Right forelimb (tissue), 1 donor: ENCODE measurements at regions not wholly inside any gene's neighbourhood (a gene's known extent, or its start where the extent isn't known, plus 50 kb on each side); places are given as distances from the start of the nearest gene placed in this dataset.

ENCODE experiments used
- DNase-seq: peaks from one replicate; pipeline ENCODE4 v3.0.0-alpha.2; 2018

DNA sequence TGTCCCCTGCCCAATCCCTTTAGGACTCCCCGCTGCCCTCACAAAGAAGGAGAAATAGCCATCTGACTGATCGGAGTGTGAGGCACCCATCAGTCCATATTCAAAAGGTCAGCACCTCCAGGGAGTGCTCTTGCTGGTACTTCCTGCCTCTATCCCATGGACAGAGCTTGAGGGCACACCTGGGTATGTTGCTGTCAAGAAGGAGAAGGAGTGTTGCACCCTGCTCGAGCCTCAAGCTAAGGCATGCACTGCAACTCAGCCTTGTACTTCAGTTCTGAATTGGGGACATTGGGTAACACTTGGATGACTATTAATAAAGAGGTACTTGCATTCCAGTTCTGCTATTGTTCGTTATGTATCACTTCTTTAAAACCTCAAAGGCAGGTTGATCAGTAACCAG, 190.3 kb upstream of the ZC3H12A start:
- no peak for DNase-seq

DNA sequence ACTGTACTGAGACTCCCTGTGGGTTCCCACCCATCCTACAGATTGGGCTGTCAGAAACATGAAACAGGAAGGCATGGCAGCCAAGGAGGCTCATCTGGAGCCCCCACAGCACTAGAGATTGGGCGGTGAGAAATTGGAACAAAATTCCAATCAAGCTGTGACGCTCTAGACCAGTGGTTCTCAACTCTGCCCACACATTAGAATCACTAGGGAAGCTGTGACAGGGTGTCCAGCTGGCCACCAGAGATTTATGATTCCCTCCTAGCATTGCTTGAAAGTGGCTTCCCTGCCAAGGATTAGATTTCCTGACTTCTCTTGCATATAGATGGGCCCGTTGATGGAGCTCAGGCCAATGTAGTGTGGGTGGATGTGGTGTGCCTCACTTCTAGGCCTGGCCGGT, 187.5 kb upstream of the ZC3H12A start:
- DNase-seq = no peak

DNA sequence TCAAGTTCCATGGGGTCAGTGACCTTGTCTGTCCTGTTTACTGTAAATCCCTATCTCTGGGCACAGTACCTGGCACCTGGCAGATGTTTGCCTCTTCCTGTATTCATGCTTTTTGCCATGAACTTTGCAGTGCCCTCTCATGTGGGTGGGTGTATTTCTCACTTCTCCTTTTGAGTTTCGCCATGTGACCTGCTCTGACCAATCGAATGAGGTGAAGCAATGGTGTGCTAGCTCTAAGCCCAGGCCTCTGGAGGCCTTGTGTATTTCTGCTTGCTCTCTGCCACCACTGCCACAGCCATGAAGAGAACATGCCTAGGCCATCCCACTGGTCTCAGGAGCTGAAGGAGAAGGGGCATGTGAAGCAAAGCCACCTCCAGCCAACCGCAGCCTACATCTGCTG, 185.5 kb upstream of the ZC3H12A start:
- no peak for DNase-seq

DNA sequence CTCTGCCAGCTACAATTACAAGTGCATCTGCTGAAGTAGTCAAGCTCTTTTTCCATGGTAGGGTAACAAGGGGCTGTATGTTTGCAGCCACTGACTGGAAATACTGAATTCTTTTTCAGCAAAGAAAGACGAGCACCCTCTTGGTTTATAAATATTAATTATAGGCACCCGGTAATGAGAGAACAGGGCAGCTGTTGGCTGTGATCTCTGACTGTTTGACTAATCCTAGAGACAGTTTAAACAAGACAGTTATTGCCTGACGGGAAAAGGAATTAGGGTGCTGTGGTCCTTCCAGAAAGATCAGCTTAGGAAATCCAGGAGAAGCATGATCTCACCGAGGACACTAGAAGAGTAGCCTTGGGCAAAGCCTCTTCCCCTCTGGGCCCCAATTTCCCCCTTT, 183.7 kb upstream of the ZC3H12A start:
- no peak for DNase-seq

DNA sequence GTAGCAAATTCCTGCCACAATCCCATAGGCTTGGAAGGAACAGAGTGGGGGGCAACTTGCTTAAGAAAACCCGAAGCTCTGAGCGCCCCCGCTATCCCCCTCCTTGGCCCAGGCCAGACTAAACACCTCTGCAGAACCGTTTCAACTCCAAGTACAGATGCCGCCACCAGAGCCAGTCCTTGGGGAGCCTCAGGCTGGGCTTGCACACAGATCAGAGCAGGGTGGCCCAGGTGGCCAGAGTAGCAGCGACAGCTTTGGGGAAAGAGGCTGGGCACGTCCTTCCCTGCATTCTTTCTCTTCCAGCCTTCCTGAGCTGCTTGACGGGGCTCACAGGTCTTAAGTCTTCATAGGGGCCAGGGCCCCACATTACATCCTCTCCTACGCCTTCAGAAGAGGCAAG, 181.6 kb upstream of the ZC3H12A start:
- DNase-seq = no peak

DNA sequence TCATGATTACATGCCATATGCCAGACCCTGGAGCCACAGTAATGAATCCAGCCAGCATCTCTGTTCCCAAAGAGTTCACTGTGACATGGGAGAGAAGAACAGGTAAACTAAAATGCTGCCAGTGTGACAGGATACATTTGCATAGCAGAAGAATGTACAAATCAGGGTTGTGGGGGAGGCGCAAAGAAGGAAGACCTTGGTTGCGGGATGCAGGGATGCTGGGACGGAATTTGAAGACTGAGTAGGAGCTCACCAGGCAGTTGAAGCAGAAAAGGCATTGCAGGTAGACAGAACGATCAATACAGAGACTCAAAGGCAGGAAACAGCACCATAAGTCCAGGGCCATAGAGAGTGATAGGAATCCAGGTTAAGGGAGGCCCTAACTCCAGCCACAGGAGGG, 180.3 kb upstream of the ZC3H12A start:
- DNase-seq = no peak

DNA sequence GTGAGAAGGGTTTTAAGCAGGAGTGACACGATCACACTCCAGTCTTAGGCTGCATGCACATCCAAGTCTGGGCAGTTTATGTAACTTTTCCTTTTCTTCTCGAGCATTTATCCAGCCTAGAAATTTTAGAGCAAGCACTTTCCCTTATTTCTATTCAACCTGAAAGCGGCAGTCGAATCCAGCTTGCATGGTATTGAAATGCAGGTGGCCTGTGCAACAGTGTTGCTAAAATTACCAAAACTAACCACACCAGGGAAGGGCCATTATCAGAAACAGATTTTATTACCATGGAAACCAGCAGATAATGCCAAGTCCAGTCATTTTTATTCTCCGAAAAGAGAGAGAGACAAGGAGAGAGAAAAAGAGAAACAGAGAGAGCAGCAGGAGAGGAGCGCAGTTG, 179.9 kb upstream of the ZC3H12A start:
- no peak for DNase-seq

DNA sequence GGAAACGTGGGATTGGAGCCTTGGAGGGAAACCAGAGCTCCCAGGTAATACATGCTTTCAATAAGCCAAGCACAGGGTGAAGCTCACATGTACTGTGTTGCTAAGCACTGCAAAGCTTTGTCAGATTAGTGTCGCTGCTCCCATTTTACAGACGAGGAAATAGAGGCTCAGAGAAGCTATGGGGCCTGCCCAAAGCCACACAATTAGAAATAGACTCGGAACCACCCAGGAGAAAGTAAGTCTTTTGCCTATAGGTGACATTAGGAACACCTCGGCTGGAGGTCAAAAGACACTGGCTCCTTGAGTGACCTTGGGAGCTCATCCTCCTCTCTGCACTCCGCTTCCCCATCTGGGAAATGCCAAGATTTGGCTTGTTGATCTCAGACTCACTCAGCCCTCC, 175.6 kb upstream of the ZC3H12A start:
- DNase-seq = no peak

DNA sequence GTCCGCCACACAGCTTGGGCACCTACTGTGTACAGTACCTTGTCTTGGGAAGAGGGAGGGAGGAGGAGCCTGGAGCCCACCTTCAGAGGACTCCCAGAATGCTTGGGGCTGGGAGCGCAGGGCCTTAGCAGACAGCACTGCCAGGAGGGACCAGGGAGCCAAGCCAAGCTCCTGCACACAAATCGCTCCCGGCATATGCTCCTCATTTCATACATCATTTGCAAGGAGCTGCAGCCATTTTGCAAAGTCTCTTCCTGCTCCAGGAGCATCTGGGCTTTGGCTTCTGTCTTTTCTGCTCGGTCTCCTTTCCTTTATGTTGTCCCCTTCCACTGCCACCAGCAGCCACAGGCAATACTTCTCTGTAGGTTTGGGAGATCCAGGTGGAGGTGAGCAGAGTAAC, 175.2 kb upstream of the ZC3H12A start:
- no peak for DNase-seq

DNA sequence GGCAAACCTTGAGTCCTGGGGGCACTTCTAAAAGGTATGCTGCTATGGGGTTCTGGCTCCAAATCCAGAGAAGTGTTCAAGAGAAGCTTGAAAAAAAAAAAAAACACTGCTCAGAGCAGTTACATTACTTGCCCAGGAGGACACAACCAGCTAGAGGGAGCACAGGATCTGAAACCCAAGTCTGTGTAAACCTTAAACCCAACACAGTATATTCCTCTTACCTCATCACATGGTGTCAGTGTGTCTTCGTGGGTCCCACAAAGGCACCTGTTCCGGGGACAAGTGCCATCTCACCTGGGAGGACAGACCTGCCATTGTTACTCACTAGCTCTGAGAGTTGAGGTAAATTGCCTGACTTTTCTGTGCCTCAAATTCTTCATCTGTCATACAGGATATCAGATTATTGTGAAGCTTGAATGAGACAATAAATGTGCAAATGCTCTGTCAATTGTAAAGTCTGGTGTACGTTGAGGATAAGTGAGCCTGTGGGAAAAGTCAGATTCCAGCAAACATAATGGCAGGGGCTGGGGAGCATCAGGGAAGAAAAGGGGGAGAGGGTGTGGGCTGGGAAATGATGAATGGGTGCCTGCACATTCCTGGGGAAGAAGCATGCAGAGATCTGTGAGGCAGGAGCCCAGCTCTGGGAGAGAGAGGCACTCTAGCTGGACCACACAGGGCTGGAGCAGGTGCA, 170.4 kb upstream of the ZC3H12A start:
- DNase-seq = no peak

DNA sequence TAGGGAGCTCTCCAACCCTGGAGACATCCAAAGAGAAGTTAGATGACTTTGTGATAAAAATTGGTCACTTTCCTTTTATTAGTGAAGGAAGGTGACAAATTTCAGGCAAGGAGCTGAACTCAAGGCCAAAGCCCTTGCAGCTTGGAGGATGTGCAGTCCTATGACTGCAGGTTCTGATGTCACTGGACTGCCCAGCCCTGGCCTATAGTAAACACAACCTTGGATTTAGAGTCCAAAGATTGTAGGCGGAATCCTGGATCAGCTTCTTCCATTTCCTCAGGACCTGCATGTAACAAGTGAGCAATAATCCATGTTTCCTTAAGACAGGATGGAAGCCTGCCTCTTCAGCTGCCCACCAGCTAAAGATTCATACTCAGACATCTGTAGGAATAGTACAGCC, 169.3 kb upstream of the ZC3H12A start:
- DNase-seq = no peak

DNA sequence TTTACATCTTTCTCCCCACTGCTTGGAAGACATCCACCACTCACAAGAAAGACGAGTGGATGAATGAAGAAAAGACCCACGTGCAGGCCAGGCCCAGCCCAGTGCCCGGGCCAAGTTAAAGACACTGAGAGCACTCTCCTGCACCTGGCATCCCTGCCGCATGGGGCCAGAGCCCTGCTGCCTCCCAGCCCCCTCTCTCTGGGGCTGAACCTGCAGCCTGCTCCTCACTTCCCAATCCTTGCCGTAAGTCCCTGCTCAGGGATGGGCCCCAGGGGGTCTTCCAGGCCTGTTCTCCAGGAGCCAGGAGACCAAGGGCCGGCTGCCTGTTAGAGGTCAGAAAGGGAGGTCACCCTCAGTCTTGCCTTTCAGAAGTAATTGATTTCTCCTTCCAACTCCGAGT, 168.5 kb upstream of the ZC3H12A start:
- DNase-seq = no peak

DNA sequence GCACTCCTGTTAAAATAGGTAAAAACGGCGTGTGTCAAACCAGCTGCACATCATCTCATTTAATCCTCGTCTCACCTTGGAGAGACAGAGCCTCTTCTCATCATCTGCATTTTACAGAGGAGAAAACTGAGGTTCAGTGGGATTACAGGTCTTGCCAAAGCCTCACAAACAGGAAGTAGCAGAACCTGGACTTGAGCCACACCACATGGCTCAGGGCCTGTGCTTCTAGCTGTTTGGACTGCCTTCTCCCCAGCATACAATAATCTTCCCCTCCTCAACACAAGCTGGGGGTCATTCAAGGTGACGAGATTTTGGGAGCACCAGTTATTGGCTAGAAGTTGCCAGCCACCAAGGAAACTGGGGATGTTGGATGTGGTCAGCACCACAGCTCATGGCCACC, 167.9 kb upstream of the ZC3H12A start:
- no peak for DNase-seq

DNA sequence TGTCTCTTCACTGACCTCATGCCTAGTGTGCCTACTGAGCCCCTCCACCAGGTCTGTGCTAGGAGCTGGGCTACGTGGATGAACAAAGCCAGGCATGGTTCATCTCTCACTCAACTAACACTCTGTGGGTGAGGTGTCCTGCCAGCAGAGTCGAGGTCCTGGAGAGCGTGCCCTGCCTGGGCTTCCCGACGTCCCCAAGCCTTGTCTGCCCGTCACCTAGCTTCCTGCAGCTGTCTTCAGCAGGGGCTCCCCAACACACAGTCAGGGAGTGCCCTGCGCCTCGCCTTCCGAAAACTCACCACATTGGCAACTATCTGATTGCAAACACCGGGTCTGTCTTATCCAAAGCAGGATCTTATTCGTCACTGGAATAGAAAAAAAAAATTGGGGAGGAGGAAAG, 167.5 kb upstream of the ZC3H12A start:
- no peak for DNase-seq

DNA sequence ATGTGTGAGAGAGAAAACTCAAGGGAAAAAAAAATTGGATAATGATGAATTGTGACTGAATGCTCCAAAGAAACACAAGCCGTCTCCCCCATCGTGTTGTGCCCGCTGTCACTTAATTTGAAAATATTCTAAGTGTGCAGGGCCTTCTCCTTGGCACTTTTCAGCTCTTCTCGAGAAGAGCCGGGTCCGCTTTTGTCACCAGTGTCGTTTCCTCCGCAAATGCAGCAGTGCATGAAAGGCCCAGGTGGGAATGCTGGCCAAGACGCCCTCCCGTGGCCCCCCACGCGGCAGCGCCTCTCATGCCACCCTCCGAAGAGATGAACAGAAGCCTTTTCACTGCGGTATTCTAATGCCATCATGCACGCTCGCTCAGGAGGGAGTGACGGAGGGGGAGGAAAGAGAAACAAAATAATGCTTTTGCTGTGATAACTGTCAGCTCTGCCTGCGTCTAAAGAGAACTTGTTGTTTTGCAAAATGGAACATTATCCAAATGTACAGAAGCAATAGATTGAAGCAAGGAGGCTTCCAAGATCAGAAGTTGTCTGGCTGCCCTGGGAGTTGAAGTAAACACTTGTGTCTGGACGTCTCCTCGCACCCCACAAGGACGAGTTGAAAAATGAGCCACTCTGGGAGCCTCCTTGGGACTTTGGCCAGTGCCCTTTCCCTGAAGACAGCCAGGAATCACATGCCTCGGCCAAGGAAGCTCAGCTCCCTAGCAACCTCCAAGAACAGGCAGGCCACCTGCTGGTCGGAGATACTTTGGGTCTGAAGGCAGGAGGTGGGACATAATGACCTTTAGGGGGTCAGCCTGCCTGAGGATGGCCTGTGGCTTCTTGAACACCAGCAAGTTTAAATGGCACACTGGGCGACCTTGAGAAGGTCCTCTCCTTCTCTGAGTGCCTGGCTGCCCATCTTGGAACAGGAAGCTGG, 166.1 kb upstream of the ZC3H12A start:
- DNase-seq = no peak

DNA sequence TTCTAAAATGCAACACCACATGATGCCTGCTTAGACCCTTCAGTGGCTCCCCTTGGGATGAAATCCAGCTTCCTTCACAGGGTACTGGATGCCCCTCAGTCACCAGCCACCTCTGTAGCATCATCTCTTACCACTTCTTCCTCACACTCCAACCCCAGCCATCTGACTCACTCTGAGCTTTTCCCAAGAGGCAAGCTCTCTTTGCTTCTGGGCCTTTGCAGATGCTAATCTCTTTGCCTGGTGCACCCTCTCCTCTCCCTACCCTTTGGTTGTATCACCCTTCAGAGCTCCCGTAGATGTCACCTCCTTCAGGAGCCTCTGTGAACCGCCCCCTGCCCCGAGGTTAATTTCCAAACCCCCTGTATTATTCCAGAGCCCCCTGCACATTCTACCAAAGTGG, 164.8 kb upstream of the ZC3H12A start:
- no peak for DNase-seq

DNA sequence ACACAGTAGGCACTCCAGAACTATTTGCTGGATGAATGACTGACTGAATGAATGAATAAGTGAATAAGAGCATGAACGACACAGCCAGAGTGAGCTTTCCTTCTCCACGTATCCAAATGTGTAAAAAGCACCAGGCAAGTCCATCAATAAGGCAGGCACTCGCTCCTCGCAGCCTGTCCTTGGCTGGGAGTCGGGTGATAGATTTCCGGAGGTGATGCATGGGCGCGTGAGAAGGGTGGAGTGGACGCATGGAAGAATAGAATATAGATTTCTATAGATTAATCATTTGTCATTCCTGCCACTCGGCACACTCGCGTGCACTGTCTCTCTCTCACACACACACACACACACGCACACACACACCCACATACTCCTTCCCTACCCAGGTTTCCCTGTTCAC, 164.3 kb upstream of the ZC3H12A start:
- no peak for DNase-seq

DNA sequence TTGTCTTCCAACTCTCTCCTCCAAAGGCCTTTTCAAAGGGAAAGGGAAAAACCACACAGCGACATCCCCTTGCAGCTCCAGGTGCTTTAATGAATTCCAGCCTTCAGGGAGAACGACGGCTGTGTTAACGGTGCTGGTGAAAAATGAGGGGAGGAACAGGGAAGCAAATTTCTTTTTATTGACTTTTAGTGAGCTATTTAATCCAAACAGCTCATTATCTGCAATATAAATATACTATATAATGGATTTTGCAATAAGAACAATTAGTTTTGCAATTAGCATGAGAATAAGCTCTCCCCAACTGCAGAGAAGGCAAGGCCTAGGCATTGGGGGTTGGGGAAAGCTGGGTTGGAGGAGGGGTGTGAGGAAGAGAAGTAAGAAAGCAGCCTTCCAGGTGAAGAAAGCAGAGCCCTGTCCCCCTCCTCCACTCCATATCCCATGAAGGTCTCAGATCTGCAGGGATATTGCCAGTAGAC, 159.0 kb upstream of the ZC3H12A start:
- no peak for DNase-seq

DNA sequence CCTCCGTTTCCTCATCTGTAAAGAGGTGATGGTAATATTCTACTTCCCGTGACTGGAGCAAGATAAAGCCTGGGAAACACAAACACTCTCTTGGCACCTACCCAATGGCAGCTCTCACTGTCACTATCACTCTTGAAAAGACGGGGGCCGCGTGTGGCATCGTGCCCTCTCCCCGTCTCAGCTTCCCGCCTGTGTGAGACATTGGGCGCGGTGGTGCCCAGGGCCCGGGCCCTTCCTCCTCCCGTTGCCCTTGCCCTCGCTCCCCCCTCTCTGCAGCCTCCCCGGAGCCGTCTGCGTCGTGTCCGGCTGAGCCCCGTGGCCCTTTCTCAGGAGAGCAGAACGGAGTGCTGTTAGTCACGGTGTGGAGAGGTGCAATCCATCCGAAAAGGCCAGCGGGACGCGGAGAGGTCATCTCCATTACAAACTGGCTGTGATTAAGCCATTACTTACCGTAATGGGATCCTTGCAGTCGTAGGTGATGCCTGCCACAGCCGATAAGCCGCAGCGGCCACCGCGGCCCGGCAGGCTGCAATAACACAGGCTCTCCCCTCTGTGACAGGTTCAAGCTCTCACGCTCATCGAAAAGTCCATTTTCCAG, 156.4 kb upstream of the ZC3H12A start:
- no peak for DNase-seq

DNA sequence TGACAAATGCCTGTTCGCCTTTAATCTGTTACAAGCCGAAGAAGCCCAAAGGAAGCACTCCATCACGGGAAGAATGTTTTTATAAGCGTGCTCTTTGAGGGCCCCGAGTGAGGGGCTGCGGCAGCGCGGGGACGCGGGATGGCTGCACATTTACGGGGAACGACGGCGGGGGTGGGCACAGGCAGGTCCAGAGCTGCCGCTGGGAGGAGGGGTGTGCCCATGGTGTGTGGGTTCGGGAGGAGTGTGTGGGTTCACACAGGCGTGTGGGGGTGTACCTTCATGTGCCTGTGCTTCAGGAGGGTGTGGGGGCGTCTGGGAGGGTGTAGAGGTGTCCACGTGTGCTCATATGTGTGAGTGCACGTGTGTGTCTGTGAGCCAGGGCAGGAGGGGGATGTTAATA, 155.9 kb upstream of the ZC3H12A start:
- no peak for DNase-seq

DNA sequence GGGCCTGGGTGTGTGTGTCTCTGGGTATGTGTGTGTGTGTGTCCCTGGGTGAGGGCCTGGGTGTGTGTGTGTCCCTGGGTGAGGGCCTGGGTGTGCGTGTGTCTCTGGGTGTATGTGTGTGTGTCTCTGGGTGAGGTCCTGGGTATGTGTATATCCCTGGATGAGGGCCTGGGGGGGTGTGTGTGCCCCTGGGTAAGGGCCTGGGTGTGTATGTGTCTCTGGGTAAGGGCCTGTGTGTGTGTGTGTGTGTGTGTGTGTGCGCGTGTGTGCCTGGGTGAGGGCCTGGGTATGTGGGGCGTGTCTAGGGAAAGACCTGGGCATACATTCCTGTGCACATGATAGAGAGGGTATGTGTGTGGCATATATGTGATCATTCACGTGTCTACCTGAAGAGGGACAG, 155.1 kb upstream of the ZC3H12A start:
- no peak for DNase-seq

DNA sequence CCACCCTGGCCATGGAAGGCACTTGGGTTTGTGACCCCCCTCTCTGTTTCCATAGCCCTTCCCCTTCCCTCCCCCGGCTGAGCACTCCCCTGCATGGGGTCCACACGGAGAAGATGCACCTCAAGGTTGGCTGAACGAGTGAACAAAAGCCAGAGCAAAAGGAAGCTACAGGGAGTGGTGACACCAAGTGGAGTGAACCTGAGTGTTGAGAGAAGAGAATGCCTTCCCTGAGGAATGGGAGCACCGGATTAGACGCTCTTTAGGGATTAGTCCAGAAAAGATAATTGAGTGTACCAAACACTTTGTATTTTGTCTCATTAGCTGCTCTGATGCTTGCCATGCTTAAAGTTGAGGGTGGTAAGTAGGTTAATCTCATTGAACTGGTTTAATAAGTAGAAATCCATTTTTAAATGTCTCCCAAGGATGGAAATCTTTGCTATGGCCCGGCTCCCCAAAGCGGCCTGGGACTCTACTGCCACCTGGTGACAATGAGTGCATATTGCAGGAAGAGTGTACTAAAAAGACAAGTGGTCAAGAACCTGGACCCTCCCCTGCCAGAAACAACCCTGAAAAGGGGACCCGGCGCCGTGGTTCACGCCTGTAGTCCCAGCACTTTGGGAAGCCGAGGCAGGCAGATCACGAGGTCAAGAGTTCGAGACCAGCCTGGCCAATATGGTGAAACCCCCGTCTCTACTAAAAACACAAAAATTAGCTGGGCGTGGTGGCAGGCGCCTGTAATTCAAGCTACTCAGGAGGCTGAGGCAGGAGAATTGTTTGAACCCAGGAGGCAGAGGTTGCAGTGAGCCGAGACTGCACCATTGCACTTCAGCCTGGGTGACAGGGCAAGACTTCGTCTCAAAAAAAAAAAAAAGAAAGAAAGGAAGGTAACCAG, 150.6 kb upstream of the ZC3H12A start:
- no peak for DNase-seq

DNA sequence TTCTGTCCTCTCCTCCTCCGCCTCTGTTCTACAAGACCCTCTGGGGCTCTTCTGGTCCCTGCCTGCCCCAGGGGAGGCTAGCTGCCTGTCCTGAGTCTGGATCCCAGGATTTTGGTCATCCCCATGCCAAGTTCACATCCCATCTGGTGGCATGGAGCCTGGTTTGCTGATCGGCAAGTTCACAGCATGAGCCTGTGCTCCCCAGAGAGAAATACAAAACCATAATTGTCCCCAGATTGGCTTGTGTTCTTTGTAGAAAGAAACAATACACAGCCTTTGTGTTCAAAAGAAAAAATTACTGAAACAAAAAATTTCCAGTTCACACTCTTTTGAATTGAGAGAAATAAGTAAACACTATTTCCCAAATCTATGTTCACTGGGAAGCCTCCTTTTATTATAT, 149.4 kb upstream of the ZC3H12A start:
- no peak for DNase-seq
